ENCODE measurements at regions not wholly inside any gene's neighbourhood (a gene's known extent, or its start where the extent isn't known, plus 50 kb on each side); places are given as distances from the start of the nearest gene placed in this dataset.
"Not testable (repeated sequence)": the region's sequence is repeated elsewhere in the genome, so short reads cannot be mapped to it uniquely, and the experiment has no call there.

DNA sequence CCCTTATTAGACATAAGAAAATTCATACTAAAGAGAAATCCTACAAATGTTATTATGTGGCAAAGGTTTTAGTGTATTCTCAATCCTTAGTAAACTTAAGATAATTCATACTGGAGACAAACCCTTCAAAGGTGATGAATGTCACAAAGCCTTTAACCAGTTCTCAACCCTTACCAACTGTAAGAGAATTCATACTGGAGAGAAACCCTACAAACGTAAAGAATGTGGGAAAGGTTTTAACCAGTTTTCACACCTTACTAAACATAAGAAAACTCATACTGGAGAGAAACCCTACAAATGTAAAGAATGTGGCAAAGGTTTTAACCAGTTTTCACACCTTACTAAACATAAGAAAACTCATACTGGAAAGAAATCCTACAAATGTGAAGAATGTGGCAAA lies 93.2 kb downstream of the ZNF680 start:
- DNase-seq (ENCODE audit: low spot score), result no peak

- DNase-seq (ENCODE audit: low spot score), result no peak
Observed at GRCh38 chr7:64465551-64465950, 97.3 kb downstream of the ZNF680 start.

- DNase-seq (ENCODE audit: low spot score), result peak; percentile 79
Observed at GRCh38 chr7:64463636-64464375, 99.1 kb downstream of the ZNF680 start.

GRCh38 chr7:64459858-64460257 lies 103.0 kb downstream of the ZNF680 start:
- not testable (repeated sequence) for DNase-seq (ENCODE audit: low spot score)

GRCh38 chr7:64433590-64433989 lies 119.8 kb downstream of the ZNF736 start:
- no peak for DNase-seq (ENCODE audit: low spot score)

- no peak for DNase-seq (ENCODE audit: low spot score)
Observed at GRCh38 chr7:64431838-64432237, 118.1 kb downstream of the ZNF736 start.

GRCh38 chr7:64429232-64429631 lies 115.5 kb downstream of the ZNF736 start:
- no peak for DNase-seq (ENCODE audit: low spot score)

DNA sequence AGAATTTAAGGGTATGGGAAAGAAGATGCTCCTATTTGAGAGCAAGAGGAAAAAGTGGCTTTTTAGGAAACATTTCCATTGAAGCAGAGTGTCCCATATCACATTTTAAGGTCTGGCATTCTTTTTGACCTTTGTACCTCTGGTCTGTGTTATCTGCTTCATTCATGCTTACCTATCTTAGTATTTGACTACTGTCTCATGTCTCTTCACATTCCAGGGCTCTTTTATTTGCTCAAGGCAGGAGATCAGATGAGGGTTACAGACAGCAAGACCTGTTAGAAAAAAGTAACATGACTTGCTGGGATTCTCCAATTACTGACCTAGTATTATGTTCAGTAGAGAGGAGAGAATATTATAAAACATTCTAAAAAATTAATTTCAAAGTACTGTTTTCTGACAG lies 111.7 kb downstream of the ZNF736 start:
- not testable (repeated sequence) for DNase-seq (ENCODE audit: low spot score)

- DNase-seq (ENCODE audit: low spot score), result no peak
Observed at GRCh38 chr7:64407148-64407547, 93.4 kb downstream of the ZNF736 start.
